ENCODE measurements at regions not wholly inside any gene's neighbourhood (a gene's known extent, or its start where the extent isn't known, plus 50 kb on each side); places are given as distances from the start of the nearest gene placed in this dataset.

- TF ChIP-seq CTCF (IDR thresholded peaks at IDR 0.05) (no peak), POLR2A (IDR thresholded peaks at IDR 0.05) (no peak), POLR2AphosphoS5 (IDR thresholded peaks at IDR 0.05) (no peak)
Measured at GRCh38 chr11:80521592-80521991, 1080.8 kb upstream of the TENM4 start.

Measured in sigmoid colon (tissue), 4 donors.